ENCODE measurements at regions not wholly inside any gene's neighbourhood (a gene's known extent, or its start where the extent isn't known, plus 50 kb on each side); places are given as distances from the start of the nearest gene placed in this dataset.

- peaks cover 0 to 10% of the 10 kb centered on the region in 2 donors for H3K4me1 ChIP-seq (ENCODE audit: control insufficient read depth in 1 of 2, insufficient read depth in 2 of 2, low read length in 2 of 2)
- no peak overlapping the region for H3K4me3 ChIP-seq (ENCODE audit: low read depth in 1 of 2, low read length in 2 of 2)
- H3K9me3 ChIP-seq (ENCODE audit: control insufficient read depth in 1 of 2, low read length in 2 of 2): no peaks in the 10 kb centered on the region
- H3K27me3 ChIP-seq (ENCODE audit: low read depth, low read length): no peaks in the 10 kb centered on the region
- no peaks in the 10 kb centered on the region for H3K36me3 ChIP-seq (ENCODE audit: control insufficient read depth in 1 of 2, insufficient read depth in 2 of 2, low read length in 2 of 2)
- H3K27ac ChIP-seq (ENCODE audit: low read length): no peak overlapping the region
Measured at GRCh38 chr5:145681686-145682085, 153.5 kb downstream of the PRELID2 start.

- peaks cover 0 to 10% of the 10 kb centered on the region in 2 donors for H3K4me1 ChIP-seq (ENCODE audit: control insufficient read depth in 1 of 2, insufficient read depth in 2 of 2, low read length in 2 of 2)
- H3K27me3 ChIP-seq (ENCODE audit: low read depth, low read length): no peaks in the 10 kb centered on the region
- no peak overlapping the region for H3K4me3 ChIP-seq (ENCODE audit: low read depth in 1 of 2, low read length in 2 of 2)
- no peaks in the 10 kb centered on the region for H3K36me3 ChIP-seq (ENCODE audit: control insufficient read depth in 1 of 2, insufficient read depth in 2 of 2, low read length in 2 of 2)
- H3K9me3 ChIP-seq (ENCODE audit: control insufficient read depth in 1 of 2, low read length in 2 of 2): no peaks in the 10 kb centered on the region
- H3K27ac ChIP-seq (ENCODE audit: low read length): no peak overlapping the region
Measured at GRCh38 chr5:145681216-145681615, 153.9 kb downstream of the PRELID2 start.

- H3K27ac ChIP-seq (ENCODE audit: low read length): no peak overlapping the region
- H3K9me3 ChIP-seq (ENCODE audit: control insufficient read depth in 1 of 2, low read length in 2 of 2): no peaks in the 10 kb centered on the region
- no peaks in the 10 kb centered on the region for H3K27me3 ChIP-seq (ENCODE audit: low read depth, low read length)
- no peaks in the 10 kb centered on the region for H3K36me3 ChIP-seq (ENCODE audit: control insufficient read depth in 1 of 2, insufficient read depth in 2 of 2, low read length in 2 of 2)
- H3K4me1 ChIP-seq (ENCODE audit: control insufficient read depth in 1 of 2, insufficient read depth in 2 of 2, low read length in 2 of 2): peaks cover 0 to 10% of the 10 kb centered on the region in 2 donors
- no peak overlapping the region for H3K4me3 ChIP-seq (ENCODE audit: low read depth in 1 of 2, low read length in 2 of 2)
Measured at GRCh38 chr5:145680767-145681166, 154.4 kb downstream of the PRELID2 start.

- Histone ChIP-seq H3K27me3 (ENCODE audit: low read depth, low read length) (no peaks in the 10 kb centered on the region), H3K4me3 (ENCODE audit: low read depth in 1 of 2, low read length in 2 of 2) (no peak overlapping the region), H3K36me3 (ENCODE audit: control insufficient read depth in 1 of 2, insufficient read depth in 2 of 2, low read length in 2 of 2) (no peaks in the 10 kb centered on the region), H3K4me1 (ENCODE audit: control insufficient read depth in 1 of 2, insufficient read depth in 2 of 2, low read length in 2 of 2) (peaks cover 0 to 10% of the 10 kb centered on the region in 2 donors), H3K27ac (ENCODE audit: low read length) (no peak overlapping the region), H3K9me3 (ENCODE audit: control insufficient read depth in 1 of 2, low read length in 2 of 2) (no peaks in the 10 kb centered on the region)
Measured at GRCh38 chr5:145680169-145680568, 155.0 kb downstream of the PRELID2 start.

- no peaks in the 10 kb centered on the region for H3K9me3 ChIP-seq (ENCODE audit: control insufficient read depth in 1 of 2, low read length in 2 of 2)
- H3K27me3 ChIP-seq (ENCODE audit: low read depth, low read length): no peaks in the 10 kb centered on the region
- H3K27ac ChIP-seq (ENCODE audit: low read length): no peak overlapping the region
- H3K4me1 ChIP-seq (ENCODE audit: control insufficient read depth in 1 of 2, insufficient read depth in 2 of 2, low read length in 2 of 2): peaks cover 0 to 10% of the 10 kb centered on the region in 2 donors
- H3K36me3 ChIP-seq (ENCODE audit: control insufficient read depth in 1 of 2, insufficient read depth in 2 of 2, low read length in 2 of 2): no peaks in the 10 kb centered on the region
- H3K4me3 ChIP-seq (ENCODE audit: low read depth in 1 of 2, low read length in 2 of 2): no peak overlapping the region
Measured at GRCh38 chr5:145678255-145678654, 156.9 kb downstream of the PRELID2 start.

GRCh38 chr5:145673786-145674185, 161.4 kb downstream of the PRELID2 start:
- H3K27me3 ChIP-seq (ENCODE audit: low read depth, low read length): no peaks in the 10 kb centered on the region
- H3K4me1 ChIP-seq (ENCODE audit: control insufficient read depth in 1 of 2, insufficient read depth in 2 of 2, low read length in 2 of 2): no peaks in the 10 kb centered on the region
- no peak overlapping the region for H3K27ac ChIP-seq (ENCODE audit: low read length)
- no peaks in the 10 kb centered on the region for H3K36me3 ChIP-seq (ENCODE audit: control insufficient read depth in 1 of 2, insufficient read depth in 2 of 2, low read length in 2 of 2)
- H3K4me3 ChIP-seq (ENCODE audit: low read depth in 1 of 2, low read length in 2 of 2): no peak overlapping the region
- H3K9me3 ChIP-seq (ENCODE audit: control insufficient read depth in 1 of 2, low read length in 2 of 2): no peaks in the 10 kb centered on the region

GRCh38 chr5:145668714-145669113, 166.4 kb downstream of the PRELID2 start:
- Histone ChIP-seq H3K27me3 (ENCODE audit: low read depth, low read length) (no peaks in the 10 kb centered on the region), H3K27ac (ENCODE audit: low read length) (no peak overlapping the region), H3K4me1 (ENCODE audit: control insufficient read depth in 1 of 2, insufficient read depth in 2 of 2, low read length in 2 of 2) (no peaks in the 10 kb centered on the region), H3K36me3 (ENCODE audit: control insufficient read depth in 1 of 2, insufficient read depth in 2 of 2, low read length in 2 of 2) (no peaks in the 10 kb centered on the region), H3K4me3 (ENCODE audit: low read depth in 1 of 2, low read length in 2 of 2) (no peak overlapping the region), H3K9me3 (ENCODE audit: control insufficient read depth in 1 of 2, low read length in 2 of 2) (no peaks in the 10 kb centered on the region)

DNA sequence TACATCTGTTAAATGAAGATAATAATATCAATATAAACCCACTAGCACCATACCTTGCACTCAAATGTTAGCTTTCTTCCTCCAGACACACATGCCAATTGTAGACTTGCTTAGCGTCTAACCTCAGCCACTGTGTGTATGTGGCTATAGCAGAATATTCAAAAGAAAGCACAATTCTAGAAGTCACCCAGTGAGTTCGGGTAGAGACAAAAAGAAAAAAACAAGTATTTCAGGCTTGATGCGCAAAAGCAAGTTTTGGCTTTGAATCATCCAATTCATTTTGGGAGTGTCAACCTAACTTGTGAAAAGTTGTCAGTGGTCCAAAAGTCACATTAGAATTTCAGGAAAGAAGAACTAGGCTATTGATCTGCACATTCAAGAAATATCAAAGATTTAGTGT, 167.4 kb downstream of the PRELID2 start:
- no peak overlapping the region for H3K27ac ChIP-seq (ENCODE audit: low read length)
- H3K4me3 ChIP-seq (ENCODE audit: low read depth in 1 of 2, low read length in 2 of 2): no peak overlapping the region

GRCh38 chr5:145666591-145666990, 168.6 kb downstream of the PRELID2 start:
- Histone ChIP-seq H3K4me3 (ENCODE audit: low read depth in 1 of 2, low read length in 2 of 2) (no peak overlapping the region), H3K27me3 (ENCODE audit: low read depth, low read length) (no peaks in the 10 kb centered on the region), H3K4me1 (ENCODE audit: control insufficient read depth in 1 of 2, insufficient read depth in 2 of 2, low read length in 2 of 2) (peaks cover 4 to 9% of the 10 kb centered on the region in 2 donors), H3K27ac (ENCODE audit: low read length) (no peak overlapping the region), H3K36me3 (ENCODE audit: control insufficient read depth in 1 of 2, insufficient read depth in 2 of 2, low read length in 2 of 2) (no peaks in the 10 kb centered on the region), H3K9me3 (ENCODE audit: control insufficient read depth in 1 of 2, low read length in 2 of 2) (no peaks in the 10 kb centered on the region)

More for the DNA sequence above, 167.4 kb downstream of the PRELID2 start:
- no peaks in the 10 kb centered on the region for H3K27me3 ChIP-seq (ENCODE audit: low read depth, low read length)
- H3K36me3 ChIP-seq (ENCODE audit: control insufficient read depth in 1 of 2, insufficient read depth in 2 of 2, low read length in 2 of 2): no peaks in the 10 kb centered on the region
- H3K9me3 ChIP-seq (ENCODE audit: control insufficient read depth in 1 of 2, low read length in 2 of 2): no peaks in the 10 kb centered on the region
- H3K4me1 ChIP-seq (ENCODE audit: control insufficient read depth in 1 of 2, insufficient read depth in 2 of 2, low read length in 2 of 2): no peaks in the 10 kb centered on the region

- H3K4me3 ChIP-seq (ENCODE audit: low read depth in 1 of 2, low read length in 2 of 2): no peak overlapping the region
- peaks cover 4 to 12% of the 10 kb centered on the region in 2 donors for H3K4me1 ChIP-seq (ENCODE audit: control insufficient read depth in 1 of 2, insufficient read depth in 2 of 2, low read length in 2 of 2)
- H3K27ac ChIP-seq (ENCODE audit: low read length): no peak overlapping the region
- H3K9me3 ChIP-seq (ENCODE audit: control insufficient read depth in 1 of 2, low read length in 2 of 2): no peaks in the 10 kb centered on the region
- no peaks in the 10 kb centered on the region for H3K27me3 ChIP-seq (ENCODE audit: low read depth, low read length)
- no peaks in the 10 kb centered on the region for H3K36me3 ChIP-seq (ENCODE audit: control insufficient read depth in 1 of 2, insufficient read depth in 2 of 2, low read length in 2 of 2)
Measured at GRCh38 chr5:145661737-145662485, 173.2 kb downstream of the PRELID2 start.

DNA sequence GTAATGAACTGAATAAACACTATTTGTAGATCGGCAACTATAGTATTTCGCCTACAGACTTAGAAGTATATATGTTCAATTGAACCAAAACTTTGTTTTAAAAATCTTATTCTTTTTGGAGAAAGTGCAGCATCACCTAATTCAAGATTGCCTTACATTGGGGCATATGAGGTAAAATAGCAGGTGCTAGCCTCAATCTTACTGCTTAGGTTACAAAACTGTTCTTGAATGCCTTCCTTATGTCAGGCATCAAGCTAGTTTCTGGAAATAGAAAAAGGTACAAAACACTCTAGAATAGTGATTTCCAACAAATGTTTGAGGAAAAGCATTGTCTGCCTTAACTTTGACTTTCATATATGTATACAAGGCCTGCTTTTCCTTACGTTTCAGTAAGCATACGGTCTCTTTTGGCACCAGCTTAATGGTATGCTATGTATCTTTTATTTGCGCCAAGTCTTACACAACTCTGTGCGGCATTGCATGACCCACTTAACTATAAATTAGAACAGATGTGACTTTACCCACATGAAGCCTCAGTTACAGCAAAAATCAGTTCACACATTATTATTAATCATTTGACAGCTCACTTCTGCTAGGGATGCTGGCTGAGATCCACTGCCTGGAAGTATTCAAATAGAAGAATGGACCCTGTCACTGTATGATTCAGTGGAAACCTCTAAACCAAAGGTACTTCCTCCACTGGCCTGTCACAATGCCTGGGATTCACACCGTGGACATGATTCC, 174.1 kb downstream of the PRELID2 start:
- Histone ChIP-seq H3K4me1 (ENCODE audit: control insufficient read depth in 1 of 2, insufficient read depth in 2 of 2, low read length in 2 of 2) (peaks cover 4 to 12% of the 10 kb centered on the region in 2 donors), H3K27me3 (ENCODE audit: low read depth, low read length) (no peaks in the 10 kb centered on the region), H3K4me3 (ENCODE audit: low read depth in 1 of 2, low read length in 2 of 2) (no peak overlapping the region), H3K9me3 (ENCODE audit: control insufficient read depth in 1 of 2, low read length in 2 of 2) (no peaks in the 10 kb centered on the region), H3K27ac (ENCODE audit: low read length) (no peak overlapping the region), H3K36me3 (ENCODE audit: control insufficient read depth in 1 of 2, insufficient read depth in 2 of 2, low read length in 2 of 2) (no peaks in the 10 kb centered on the region)

All from muscle layer of duodenum (tissue), 2 donors.